ENCODE measurements at regions not wholly inside any gene's neighbourhood (a gene's known extent, or its start where the extent isn't known, plus 50 kb on each side); places are given as distances from the start of the nearest gene placed in this dataset.

- TF ChIP-seq FOXM1 (IDR thresholded peaks at IDR 0.05; ENCODE audit: low read depth), result no peak
Observed at GRCh38 chrX:2632533-2633504, 58.3 kb upstream of the CD99 start (continued).

GRCh38 chrX:2631743-2632532 is 59.2 kb upstream of the CD99 start:
- Histone ChIP-seq H3K36me3 (replicated peaks in 1 of 2; ENCODE audit: control insufficient read depth in 1 of 2, insufficient read depth in 2 of 2, low read length in 1 of 2) (peaks cover 0 to 10% of the 10 kb centered on the region in 2 experiments), H3K9me3 (no peaks in the 10 kb centered on the region), H3K4me3 (ENCODE audit: low read depth in 2 of 2, low read length in 1 of 2) (no peak overlapping the region), H2AFZ (ENCODE audit: low read depth) (no peak overlapping the region), H3K9me2 (no peaks in the 10 kb centered on the region), H3K79me2 (ENCODE audit: insufficient read depth) (no peaks in the 10 kb centered on the region), H3K27ac (ENCODE audit: low read depth in 2 of 2, low read length in 1 of 2) (no peak overlapping the region), H3K27me3 (ENCODE audit: insufficient read depth) (no peaks in the 10 kb centered on the region), H3K9ac (no peak overlapping the region), H3F3A (replicated peaks; ENCODE audit: insufficient read depth) (peaks cover 8% of the 10 kb centered on the region), H4K20me1 (ENCODE audit: insufficient read depth) (no peaks in the 10 kb centered on the region), H3K4me2 (no peak overlapping the region), H3K4me1 (ENCODE audit: control insufficient read depth in 1 of 2, insufficient read depth in 2 of 2, low read depth in 1 of 2, low read length in 1 of 2) (no peaks in the 10 kb centered on the region)
- TF ChIP-seq YY1 (IDR thresholded peaks at IDR 0.05; ENCODE audit: low read depth) (no peak), MEF2A (IDR thresholded peaks at IDR 0.05; ENCODE audit: borderline replicate concordance, low read depth) (no peak), USF1 (IDR thresholded peaks at IDR 0.05; ENCODE audit: borderline replicate concordance, low read depth) (no peak), MXI1 (IDR thresholded peaks at IDR 0.05; ENCODE audit: low read depth, low read length) (no peak), GABPA (IDR thresholded peaks at IDR 0.05; ENCODE audit: low read depth) (no peak), CHD2 (IDR thresholded peaks at IDR 0.05; ENCODE audit: low read length, partially characterized antibody) (no peak), CTCF (IDR thresholded peaks at IDR 0.05) (no peak), POLR2AphosphoS5 (IDR thresholded peaks at IDR 0.05; ENCODE audit: low read depth, low read length) (no peak), TAF1 (IDR thresholded peaks at IDR 0.05; ENCODE audit: borderline replicate concordance, low read depth, low read length) (no peak), SMC3 (IDR thresholded peaks at IDR 0.05; ENCODE audit: low read depth, low read length) (no peak), PBX3 (IDR thresholded peaks at IDR 0.05) (no peak), REST (IDR thresholded peaks at IDR 0.05; ENCODE audit: low read depth, low read length) (no peak), JUND (IDR thresholded peaks at IDR 0.05) (no peak), RFX5 (IDR thresholded peaks at IDR 0.05; ENCODE audit: low read length) (no peak), ELF1 (IDR thresholded peaks at IDR 0.05) (no peak), EZH2phosphoT487 (IDR thresholded peaks at IDR 0.05; ENCODE audit: borderline replicate concordance, low read depth) (no peak), FOXM1 (IDR thresholded peaks at IDR 0.05; ENCODE audit: low read depth) (no peak), FOSL2 (IDR thresholded peaks at IDR 0.05; ENCODE audit: borderline replicate concordance, low read depth) (no peak), RXRA (IDR thresholded peaks at IDR 0.05; ENCODE audit: borderline replicate concordance, low read depth) (no peak)
- no peak for DNase-seq
- WGBS (ENCODE audit: low lambda C conversion rate), result 33% methylated on average over 2 of the region's 3 CpGs
- CTCF ChIA-PET, result no interaction called here
- POLR2A ChIA-PET, result no interaction called here
